HG03103 (cell line): ENCODE measurements at regions not wholly inside any gene's neighbourhood (a gene's known extent, or its start where the extent isn't known, plus 50 kb on each side); places are given as distances from the start of the nearest gene placed in this dataset.

ENCODE experiments used
- ATAC-seq: cut with Tn5 transposase; IDR thresholded peaks from one replicate; pipeline ENCODE4 v1.9.1; 2021; ENCODE audit warnings: low read depth; ENCODE audit not compliant: unreplicated experiment

DNA sequence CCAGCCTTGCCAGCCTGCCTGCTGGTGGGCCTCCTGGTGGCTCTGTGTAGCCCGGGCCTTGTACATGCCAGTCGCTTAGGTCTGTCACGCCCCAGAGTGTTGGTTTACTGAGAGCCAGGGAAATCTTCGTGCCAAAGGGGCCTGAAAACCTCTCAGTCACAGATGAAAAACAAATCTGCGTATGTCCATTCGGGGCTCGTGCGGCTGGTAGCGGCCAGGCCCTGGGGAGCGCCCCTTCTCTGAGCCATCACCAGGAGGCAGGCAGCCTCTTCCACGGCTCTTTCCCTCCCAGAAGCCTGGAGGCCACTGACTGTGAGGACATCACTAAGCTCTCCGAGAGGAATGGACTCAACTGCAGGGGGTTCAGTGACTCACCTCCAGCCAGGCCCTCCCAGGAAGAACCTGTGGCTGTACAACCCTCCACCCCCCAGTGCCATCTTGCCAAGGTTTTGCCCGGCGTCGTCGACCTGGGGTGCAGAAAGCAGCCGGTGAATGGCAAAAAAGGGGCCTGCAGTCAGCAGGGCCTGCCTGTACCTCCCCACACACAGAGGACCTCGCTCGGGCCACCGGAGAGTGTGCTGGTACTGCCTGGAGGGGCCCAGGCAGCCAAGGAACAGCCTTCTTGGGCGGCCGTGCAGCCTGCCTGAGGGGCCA is 162.2 kb downstream of the BCOR start:
- ATAC-seq = no peak

DNA sequence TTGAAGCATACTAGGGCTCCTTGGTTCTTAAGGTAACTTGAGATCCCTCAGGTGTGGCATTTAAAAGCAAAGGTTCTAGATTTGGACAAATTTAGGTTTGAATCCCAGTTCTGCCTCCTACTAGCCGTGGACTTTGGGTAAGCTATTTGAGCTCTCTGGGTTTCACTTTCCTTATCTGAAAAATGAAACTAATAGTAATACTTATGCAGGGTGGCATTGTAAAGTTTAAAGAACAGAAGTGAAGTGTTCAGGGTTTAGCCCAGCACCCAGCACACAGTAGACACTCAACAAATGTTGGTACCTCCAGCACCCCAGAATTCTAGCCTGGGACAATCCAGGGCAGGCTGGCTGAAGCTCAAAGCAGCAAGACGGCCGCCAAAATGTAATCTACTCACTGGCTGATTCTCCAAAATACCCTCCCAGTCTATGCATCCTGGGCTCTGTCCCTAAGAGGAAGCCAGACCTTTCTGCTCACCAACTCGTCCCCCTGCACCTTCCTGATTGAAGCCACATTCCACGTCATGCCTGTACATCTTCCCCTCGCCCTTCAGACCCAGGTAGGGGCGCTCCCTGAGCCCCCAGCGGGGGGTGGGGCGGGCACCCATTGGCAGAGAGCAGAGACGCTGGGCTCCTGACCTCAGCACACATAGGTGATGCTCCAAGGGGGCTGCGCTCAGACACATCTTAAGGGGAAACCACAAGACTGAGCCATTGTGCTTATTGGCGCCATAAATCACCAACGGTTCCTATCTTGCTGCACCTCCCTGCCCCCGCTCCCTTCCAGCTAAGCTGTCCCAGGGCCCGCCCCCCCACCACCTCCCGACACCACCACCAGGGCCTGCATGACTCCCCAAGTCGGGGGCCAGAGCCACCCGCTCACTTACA is 160.6 kb downstream of the BCOR start:
- ATAC-seq = no peak

DNA sequence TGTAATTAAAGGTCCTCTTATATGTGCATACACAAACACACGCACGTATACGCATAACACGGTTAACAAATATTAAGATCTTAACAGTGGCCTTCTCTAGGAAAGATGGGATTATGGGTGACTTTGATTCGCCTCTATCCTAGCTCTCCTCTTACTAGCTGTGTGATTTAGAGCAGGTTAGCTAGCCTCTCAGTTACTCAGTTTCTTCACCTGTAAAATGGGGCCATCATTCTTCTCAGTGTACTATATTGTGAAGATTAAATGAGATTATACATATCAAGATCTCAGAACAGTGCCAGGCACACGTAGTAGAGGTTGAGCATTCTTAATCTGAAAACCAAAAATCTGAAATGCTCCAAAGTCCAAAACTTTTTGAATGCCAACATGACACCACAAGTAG is 159.3 kb downstream of the BCOR start:
- no peak for ATAC-seq

DNA sequence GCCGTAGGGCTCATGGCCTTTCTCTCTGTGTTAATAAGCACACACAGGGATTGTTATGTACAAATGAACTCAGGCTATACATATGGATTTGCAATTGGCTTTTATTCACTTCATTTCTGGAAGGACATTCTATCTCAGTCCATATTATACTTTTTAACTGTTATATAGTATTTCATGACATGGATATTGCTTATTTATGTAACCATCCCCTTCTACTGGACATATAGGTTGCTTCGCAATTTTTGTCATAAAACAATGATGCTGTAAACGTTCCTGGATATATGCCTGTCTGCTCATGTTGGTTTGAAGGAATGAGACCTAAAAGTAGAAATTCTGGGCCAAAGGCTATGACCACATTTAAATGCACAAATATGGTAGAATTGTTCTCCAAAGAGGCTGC is 158.1 kb downstream of the BCOR start:
- ATAC-seq = no peak

DNA sequence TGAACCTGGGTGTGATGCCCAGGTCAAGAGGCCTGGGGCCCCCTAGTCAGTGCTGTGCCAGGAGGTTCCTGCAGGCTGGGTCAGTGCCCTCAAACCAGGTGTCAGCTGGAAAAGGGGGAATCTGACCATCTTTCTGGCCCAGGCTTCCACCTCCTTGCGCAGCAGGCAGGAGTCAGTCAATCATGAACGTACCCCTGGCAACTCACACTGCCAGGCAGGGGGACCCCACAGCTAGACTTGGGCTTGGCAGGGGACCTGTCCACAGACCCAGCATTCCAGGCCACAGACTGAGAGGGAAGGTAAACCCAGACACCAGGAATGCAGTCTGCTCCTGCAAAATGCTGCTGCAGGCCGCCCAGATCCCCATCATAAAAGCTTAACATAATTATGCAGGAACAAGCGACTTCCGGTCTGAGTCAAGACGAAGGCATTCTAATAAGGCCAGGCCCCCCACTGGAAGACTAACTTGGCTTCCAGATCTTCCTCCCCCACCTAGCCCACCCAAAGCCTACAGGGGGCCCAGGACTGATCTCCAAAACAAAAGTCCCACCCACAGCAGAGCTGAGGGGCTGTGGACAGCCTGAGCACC is 156.3 kb downstream of the BCOR start:
- no peak for ATAC-seq

DNA sequence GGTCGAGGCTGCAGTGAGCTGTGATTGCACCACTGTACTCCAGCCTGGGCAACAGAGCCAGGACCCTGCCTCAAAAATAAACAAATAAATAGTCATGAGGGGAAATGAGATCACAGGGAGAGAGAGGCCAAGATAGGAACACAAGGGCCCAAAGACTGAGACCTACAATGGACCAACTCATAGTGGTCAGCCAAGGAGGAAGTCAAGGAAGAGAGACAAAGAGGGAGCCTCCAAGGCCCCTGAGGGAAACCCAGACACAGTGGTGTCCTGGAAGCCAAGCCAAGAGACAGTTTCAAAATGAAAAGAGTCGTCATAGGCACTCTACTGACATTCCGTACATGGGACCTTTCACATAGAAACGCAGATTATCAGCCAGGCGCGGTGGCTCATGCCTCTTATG is 153.3 kb downstream of the BCOR start:
- ATAC-seq = no peak

DNA sequence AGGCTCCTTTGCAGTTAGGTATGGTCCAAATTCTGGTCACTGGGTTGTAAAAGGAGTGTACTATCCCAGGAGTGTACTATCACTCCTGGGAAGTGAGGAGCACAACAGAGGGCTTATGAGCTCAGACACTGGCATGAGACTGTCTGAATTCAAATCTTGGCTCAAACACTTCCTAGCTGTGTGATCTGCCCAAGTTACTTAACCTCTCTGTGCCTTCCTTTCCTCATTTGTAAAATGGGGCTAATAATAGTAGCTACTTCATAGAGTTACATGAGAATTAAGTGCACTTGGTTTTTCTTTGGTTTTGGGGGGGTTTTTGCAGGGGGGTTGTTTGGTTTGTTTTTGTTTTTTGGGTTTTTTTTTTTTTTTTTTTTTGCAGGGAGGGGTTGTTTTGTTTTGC is 152.0 kb downstream of the BCOR start:
- no peak for ATAC-seq

DNA sequence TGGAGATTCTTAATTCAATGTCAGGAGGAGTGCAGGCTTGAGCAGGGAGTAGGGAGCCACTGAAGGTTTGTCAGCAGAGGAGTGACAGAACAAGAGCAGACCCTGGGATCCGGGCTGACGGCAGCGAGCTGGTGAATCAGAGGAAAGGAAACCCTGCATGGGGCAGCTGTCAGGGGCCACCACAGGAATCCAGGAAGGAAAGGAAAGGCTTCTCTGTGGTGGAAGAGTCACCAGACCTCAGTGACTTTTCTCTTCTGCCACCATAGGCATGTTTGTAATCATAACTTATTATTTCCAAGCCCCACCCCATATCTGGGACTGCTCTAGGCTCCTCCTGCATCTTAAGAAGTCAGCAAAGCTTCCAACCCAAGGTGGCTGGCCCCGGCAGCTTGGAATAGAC is 150.9 kb downstream of the BCOR start:
- no peak for ATAC-seq

DNA sequence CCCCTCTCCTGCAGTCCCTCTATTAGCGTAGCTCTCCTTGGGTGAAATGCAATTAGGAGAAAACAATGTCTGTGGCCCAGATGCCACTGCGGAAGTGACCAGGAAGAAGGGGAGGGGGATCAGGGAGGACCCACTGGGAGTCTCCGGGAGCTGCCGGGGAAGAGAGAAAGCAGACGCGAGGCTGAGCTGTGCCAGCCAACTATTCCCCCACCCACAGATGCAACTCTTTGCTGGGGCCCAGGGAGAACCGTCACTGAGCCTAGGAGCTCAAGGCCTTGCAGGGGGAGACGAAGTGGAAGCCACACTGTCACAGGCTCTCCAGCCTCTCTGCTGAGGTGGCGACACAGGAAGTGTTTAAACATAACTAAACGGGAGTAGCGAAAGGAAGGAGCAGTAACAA is 149.2 kb downstream of the BCOR start:
- no peak for ATAC-seq

DNA sequence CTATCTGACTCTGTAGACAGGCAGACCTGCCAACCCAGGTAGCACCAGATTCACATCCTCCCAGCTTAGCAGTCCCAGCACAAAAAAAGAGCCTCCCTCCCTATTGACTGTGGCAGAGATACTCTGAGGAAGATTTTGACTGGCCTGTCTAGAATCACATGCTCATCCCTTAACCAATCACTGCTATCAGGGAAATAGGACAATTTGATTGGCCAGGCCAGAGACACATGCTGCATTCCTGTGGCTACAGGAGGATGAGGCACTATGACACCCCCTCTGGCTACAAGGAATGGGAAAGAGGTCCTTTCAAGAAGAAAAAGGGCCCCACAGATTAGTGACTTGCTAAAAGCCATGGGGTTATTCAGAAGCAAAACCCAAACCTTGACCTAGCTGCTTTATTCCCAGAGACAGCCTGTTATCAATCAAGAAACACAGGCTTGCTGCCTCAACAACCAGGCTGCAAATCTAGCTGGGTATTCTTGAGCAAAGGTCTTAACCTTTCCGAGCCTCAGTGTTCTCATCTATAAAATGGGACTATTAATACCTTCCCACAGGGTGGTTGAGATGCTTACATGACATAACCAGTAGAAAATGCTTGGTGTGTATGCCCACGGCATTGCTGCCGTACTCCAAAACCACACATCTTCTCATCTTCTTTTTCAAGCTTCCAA is 147.6 kb downstream of the BCOR start:
- ATAC-seq = no peak

DNA sequence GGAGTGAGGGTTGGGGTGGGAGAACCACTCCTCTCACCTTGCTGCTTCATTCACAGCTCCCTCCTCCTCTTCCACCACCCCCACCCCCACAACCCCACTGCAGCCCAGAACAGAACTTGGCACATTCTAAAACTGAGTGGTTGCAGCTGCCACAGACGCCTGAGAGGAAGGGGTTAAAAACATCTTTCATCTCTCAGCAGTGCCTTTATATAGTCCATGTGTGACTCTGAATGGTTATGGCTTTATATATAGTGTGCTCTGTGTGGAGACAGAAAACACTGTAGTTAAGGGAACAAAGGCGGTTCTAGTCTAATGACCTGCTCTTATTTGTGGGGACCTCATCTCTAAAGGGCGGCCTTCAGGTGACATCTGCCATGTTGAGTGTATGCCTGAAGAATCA is 144.8 kb downstream of the BCOR start:
- ATAC-seq = no peak

DNA sequence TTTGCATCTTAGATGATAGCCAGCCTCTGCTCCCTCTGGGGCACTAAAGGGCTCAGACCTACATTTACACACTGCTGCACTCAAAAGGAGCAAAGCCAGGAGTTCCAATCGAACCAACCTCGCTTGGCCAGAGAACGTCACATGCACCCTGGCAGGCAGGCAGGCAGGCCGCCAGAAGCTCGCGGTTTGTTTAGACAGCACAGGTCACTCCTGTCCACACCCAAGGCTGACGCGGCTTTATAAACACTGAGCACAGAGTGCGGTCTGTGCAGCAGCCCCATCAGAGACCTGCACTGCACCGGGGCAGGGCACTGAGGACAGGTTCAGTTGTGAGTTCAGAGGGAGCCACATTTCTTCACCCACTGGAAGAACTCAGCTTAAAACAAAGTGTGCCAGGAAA is 143.9 kb downstream of the BCOR start:
- ATAC-seq = no peak

DNA sequence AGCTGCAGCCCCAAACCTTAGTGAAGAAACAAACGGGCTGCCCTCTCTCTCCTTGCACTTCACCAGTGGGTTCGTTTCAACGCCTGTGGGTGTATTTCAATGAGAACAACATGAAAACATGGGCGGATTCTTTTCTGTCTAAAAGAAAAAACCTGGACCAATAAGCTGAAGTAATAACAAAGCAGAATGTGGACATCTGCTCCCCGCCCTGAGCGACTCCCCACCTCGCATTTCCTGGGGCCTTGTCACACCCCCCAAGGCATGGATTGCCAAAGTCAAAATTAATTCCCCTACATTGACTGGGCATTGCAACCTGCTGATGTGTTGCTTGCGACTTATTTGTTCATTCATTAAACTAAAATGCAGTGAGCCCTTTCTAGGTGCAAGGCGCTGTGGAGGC is 142.9 kb downstream of the BCOR start:
- ATAC-seq = no peak

DNA sequence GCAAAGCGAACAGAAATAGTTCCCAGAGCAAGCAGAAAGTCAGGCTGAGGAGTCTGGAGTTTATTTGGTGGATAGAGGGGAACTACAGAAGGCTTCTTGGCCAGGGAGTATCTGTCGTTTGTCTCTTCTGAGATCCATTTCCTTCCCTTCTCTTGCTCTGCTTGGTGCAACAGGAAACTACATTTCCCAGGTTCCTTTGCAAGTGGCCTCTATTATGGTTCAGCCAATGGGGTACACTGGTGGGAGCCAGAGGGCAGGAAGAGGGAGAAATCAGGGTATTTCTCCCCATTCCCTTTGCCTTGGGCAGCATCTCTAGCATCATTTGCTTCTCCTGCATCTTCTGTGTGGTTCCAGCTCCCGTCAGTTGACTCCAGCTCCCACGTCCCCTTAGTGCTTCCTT is 142.1 kb downstream of the BCOR start:
- ATAC-seq = no peak

DNA sequence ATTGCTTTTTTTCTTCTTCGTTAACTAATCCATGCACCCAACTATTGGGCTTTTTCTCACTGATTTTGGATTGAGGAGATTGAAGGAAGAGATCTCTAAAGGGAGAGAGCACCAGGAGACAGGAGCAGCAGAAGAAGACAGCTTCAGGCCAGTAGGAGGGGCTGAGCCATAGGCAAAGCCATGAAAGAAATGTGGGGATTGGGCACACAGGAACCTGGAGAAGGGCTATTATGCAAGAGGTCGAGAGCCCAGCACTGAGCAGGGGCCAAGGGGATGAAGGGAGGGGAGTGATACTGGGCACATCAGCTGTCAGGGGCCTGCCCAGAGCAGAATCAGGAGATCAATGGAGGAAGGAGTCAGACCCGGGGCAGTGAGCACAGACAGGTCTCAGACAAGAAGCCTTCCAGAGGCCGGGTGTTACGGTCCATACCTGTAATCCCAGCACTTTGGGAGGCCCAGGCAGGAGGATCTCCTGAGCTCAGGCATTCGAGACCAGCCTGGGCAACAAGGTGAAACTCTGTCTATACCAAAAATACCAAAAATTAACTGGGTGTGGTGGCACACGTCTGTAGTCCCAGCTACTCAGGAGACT is 140.9 kb downstream of the BCOR start:
- no peak for ATAC-seq

DNA sequence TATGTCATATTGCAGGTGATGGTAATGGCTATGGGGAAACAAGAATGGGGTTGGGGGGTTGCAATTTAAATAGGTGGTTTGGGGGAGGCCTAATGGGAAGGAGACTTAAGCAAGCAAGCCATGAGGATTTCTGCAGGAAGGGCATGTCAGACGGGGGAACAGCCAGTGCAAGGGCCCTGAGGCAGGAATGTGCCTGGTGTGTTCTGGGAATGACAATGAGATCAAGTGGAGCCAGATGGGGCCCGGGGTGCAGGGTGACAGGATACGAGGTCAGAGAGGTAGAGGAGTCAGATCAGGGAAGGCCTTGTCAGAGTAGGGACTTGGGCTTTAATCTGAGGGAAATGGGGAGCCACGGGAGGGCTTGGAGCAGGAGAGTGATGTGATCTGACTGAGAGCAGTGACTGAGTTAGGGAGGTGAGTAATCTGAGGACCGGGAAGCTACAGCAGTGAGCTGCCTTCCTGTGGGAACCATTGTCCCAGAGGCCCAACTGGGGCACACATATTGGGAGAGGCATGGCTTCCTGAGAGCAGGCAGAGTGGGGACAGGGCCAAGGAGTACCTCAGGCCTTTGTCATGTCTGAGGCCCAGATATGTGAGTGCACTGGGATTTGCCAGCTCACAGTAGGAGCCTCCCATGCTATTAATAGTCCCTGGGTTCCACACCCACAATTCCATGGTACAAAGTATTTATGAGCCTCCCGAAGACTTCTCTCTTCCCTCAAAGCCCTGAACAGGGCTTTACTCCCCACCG is 139.8 kb downstream of the BCOR start:
- ATAC-seq = no peak

DNA sequence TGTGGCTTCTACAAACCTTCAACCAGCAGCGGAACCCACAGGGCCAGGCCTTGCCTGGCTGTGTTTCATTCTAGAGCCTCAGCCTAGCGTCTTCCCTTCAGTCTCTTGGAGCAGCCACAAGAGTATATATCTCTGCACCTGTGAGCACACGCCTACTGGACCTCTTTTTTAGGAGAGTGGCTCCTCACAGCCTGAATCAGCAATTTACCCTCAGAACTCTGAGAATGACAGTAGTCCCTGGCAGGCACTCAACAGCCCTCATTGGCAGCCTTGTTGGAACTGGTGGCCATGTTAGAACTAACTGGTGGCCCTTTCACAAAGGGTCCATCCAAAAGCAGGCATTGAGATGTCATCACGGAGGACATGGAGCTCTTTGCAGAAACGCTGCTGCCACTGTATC is 138.9 kb downstream of the BCOR start:
- no peak for ATAC-seq

DNA sequence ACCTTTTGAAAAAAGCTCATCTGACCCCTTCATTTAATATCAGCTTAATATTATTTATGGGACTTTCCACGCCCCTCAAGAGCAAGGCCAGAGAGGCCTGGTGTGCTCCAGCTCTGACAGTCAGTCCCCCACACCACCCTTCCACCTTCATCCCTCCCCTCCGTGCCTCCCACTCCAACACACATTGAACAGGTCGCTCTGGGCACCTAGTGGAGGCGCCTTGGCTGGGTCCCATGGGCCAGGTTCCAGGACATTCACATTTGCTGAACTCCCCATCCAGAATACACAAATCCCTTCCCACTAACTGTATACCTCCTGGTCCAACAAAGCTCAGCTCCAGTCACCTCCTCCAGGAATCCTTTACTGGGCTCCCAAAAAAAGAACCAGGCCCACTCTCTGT is 137.5 kb downstream of the BCOR start:
- ATAC-seq = no peak

DNA sequence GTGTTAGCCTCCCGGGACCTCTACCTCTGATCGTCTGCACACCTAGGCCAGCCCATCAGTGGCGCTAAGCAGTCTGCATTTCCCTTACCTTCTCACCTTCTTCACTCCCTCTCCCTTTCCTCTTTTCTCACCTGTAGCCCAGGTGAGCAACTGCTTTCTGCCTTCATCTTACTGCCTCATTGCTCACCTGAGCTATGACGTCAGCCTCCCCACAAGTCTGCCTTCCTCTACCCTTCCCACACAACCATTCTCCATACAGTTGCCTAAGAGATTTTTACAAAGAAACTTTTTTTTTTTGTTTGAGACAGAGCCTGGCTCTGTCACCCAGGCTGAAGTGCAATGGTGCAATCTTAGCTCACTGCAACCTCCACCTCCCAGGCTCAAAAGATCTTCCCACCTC is 136.3 kb downstream of the BCOR start:
- no peak for ATAC-seq

DNA sequence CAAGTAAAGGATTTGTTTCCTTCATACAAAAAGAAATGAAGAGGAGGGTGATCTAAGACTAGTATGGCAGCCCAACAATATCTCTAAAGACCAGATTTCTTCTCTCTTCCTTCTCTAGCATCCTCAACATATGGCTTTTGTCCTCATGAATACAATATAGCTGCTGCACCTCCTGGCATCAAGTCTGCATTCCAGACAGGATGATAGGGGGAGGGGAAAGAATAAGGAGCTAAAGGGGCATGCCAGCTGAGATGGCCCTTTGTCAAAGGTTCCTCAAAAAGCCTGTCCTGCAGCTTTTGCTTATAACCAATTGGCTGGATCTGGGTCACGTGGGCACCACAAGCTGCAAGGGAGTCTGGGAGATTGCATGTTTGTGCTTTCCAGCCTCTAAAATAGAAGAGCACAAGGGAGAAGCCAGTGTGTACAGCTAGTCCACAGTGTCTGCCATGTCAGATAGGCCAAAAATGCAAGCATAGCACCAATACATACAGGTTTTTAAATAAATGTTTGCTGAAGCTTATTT is 132.6 kb downstream of the BCOR start:
- no peak for ATAC-seq
